Tibial artery (tissue), 4 donors: ENCODE measurements at regions not wholly inside any gene's neighbourhood (a gene's known extent, or its start where the extent isn't known, plus 50 kb on each side); places are given as distances from the start of the nearest gene placed in this dataset.

Experiments
- DNase-seq, 2 donors: peaks; one replicate each; pipeline ENCODE4 v3.0.0-alpha.2; 2019
- H3K27ac ChIP-seq, 2 donors: fragments of 200-600 bp; sonication (generic) in 1 of 2; 1 replicate in 1 of 2; 2 replicates in 1 of 2; pipeline ENCODE4 v1.5.1; 2018 to 2019; ENCODE audit warnings: mild to moderate bottlenecking in 1 of 2
- H3K27me3 ChIP-seq, 2 donors: fragments of 200-600 bp; sonication (generic) in 1 of 2; one replicate each; pipeline versions ENCODE4 v1.5.1 to v1.6.0; 2016 to 2019
- H3K36me3 ChIP-seq, 3 donors: fragments of 200-600 bp; sonication (generic) in 2 of 3; one replicate each; pipeline ENCODE4 v1.5.1; 2016 to 2019; ENCODE audit warnings: mild to moderate bottlenecking in 2 of 3
- H3K4me1 ChIP-seq, 4 donors: fragments of 200-600 bp; sonication (generic) in 2 of 4; 1 replicate in 3 of 4; 2 replicates in 1 of 4; pipeline ENCODE4 v1.5.1; 2016 to 2019
- H3K4me3 ChIP-seq, 2 donors: fragments of 200-600 bp; sonication (generic) in 1 of 2; 1 replicate in 1 of 2; 2 replicates in 1 of 2; pipeline ENCODE4 v1.5.1; 2018 to 2019; ENCODE audit warnings: mild to moderate bottlenecking in 2 of 2
- H3K9me3 ChIP-seq, 3 donors: fragments of 200-600 bp; sonication (generic) in 1 of 3; one replicate each; pipeline ENCODE4 v1.5.1; 2016 to 2019
- intact Hi-C: fragments of 100-400 bp; cut with DNase I; formaldehyde crosslinking; loops from one replicate; pipeline ENCODE4 v1.15.0; 2023; ENCODE audit warnings: low total_unique reads
- TF ChIP-seq, protein P1 (sequence below), 2 experiments: fragments of 200-600 bp in 1 of 2; fragments of 450-650 bp in 1 of 2; IDR thresholded peaks; one replicate each; pipeline ENCODE4 v1.5.1; 2017 to 2019; ENCODE audit warnings: antibody characterized with exemption in 2 of 2, mild to moderate bottlenecking in 1 of 2, moderate library complexity in 1 of 2

DNA sequence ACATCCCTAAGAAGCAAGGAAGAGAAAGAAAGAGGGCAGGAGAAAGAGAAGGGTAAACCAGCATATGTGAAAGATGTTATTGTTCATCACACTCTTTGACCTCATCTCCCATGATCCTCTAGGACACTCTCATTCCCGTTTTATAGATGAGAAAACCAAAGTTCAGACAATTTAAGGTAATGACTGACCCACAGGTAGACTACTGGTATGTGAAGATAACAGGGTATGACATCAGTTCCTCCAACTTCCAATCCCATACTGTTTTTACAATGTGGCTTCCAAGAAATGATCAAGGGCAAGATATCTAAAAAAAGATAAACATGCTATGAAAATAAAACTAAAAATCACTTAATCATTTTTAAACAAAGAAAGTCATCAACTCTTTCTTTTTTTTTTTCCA, 95.2 kb upstream of the TNFSF4 start:
- Histone ChIP-seq H3K9me3 (no peaks in the 10 kb centered on the region), H3K4me3 (no peak overlapping the region), H3K4me1 (no peaks in the 10 kb centered on the region), H3K27ac (no peak overlapping the region), H3K36me3 (no peaks in the 10 kb centered on the region), H3K27me3 (no peaks in the 10 kb centered on the region)
- TF ChIP-seq, protein P1, sequence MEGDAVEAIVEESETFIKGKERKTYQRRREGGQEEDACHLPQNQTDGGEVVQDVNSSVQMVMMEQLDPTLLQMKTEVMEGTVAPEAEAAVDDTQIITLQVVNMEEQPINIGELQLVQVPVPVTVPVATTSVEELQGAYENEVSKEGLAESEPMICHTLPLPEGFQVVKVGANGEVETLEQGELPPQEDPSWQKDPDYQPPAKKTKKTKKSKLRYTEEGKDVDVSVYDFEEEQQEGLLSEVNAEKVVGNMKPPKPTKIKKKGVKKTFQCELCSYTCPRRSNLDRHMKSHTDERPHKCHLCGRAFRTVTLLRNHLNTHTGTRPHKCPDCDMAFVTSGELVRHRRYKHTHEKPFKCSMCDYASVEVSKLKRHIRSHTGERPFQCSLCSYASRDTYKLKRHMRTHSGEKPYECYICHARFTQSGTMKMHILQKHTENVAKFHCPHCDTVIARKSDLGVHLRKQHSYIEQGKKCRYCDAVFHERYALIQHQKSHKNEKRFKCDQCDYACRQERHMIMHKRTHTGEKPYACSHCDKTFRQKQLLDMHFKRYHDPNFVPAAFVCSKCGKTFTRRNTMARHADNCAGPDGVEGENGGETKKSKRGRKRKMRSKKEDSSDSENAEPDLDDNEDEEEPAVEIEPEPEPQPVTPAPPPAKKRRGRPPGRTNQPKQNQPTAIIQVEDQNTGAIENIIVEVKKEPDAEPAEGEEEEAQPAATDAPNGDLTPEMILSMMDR (IDR thresholded peaks at IDR 0.05) = no peak
- DNase-seq = no peak
- intact Hi-C loops = no loop called here

DNA sequence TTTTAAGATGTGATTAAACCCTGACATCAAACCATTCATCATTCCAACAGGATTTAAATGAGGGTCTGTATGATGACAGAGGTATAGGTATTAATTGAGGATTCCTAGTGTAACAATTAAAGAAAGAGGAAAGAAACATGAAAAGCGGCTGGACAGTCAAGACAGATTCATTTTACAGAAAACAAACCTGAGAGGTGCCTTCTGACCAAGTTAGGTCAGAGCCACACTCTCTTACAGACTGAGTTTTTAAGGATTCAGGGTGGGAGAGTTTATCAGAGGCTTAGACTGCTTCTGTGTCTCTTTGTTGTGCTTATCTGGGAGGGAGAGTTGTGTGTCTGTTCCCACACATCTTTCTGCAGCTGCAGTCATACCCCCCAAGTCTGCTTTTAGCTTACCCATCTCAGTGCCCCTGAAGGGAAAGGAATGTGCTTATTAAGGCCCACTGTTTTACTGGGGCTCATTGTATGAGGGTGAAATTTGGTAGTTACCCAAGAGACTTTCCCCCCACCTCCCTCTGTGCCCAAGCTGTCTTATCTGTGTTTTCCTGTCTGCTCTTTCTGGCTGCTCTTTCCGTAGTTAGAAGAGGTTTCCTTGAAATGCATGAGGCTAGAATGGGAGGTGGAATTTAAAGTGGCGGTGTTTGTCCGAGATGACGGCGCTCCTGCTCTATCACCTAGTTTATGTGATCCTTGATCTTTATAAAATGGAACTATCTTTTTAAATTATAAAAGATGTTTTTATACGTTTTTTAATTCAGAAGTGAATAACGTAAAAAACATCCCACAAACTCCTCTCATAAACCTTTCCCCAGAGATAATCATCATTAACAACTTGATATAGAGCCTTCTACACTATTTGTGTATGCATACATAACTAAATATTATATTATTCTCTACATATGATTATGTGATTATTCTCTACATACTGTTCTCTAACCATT, 96.0 kb upstream of the TNFSF4 start:
- H3K4me3 ChIP-seq = no peak overlapping the region
- no peaks in the 10 kb centered on the region for H3K4me1 ChIP-seq
- no peak overlapping the region for H3K27ac ChIP-seq
- no peaks in the 10 kb centered on the region for H3K36me3 ChIP-seq
- no peak for DNase-seq
- intact Hi-C loops = no loop called here
- TF ChIP-seq, protein P1 (IDR thresholded peaks at IDR 0.05) = no peak
- no peaks in the 10 kb centered on the region for H3K27me3 ChIP-seq
- H3K9me3 ChIP-seq = no peaks in the 10 kb centered on the region

DNA sequence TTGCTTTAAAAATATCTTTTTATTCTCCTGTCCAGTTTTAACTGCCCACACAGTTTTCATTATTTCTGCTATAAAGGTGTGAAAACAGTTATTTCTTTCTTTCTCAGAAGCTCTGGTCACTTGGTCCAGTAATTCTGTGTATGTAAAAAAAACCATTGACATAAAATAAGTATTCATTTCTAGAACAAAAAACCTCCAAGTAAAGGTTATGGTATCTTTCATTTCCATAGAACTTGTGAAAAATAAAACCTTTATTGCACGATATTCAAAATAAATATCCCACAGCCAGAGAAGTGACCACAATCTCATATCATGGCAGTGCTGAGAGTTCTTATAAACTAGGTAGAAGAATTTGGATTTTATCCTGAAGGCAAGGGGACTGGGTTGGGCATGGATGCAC, 96.9 kb upstream of the TNFSF4 start:
- Histone ChIP-seq H3K27ac (no peak overlapping the region), H3K27me3 (no peaks in the 10 kb centered on the region), H3K4me1 (no peaks in the 10 kb centered on the region), H3K4me3 (no peak overlapping the region), H3K9me3 (no peaks in the 10 kb centered on the region), H3K36me3 (no peaks in the 10 kb centered on the region)
- intact Hi-C loops = no loop called here
- TF ChIP-seq, protein P1 (IDR thresholded peaks at IDR 0.05) = no peak
- no peak for DNase-seq

DNA sequence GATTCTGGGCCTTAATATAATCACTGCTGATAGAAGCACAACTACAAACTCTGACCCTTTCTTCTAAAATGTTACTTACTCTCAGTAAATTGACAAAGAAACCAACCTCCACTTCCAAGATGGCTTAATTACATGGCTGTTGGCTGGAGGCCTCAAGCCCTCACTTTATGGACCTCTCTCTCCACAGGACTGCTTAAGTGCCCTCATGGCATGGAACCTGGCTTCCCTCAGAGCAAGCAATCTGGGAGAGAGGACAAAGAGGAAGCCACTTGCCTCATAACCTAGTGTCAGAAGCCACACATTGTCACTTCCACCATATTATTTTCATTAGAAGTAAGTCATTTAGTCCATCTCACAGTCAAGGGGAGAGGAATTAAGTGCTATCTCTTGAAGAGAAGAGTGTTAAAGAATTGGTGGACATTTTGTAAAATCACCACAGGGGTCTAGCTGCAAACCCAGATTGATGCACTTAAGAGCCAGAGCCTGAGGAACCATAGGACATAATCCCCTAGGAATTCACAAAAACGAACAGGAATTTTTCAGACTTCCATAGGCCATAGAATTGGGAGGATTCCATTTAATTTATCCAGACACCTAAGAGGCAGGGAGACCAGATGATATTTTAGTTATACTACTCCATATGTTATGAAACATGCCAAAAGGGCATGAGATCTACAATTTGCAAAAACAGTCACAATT, 97.5 kb upstream of the TNFSF4 start:
- Histone ChIP-seq H3K27ac (no peak overlapping the region), H3K9me3 (no peaks in the 10 kb centered on the region), H3K4me1 (no peaks in the 10 kb centered on the region), H3K27me3 (no peaks in the 10 kb centered on the region), H3K36me3 (no peaks in the 10 kb centered on the region), H3K4me3 (no peak overlapping the region)
- intact Hi-C loops = no loop called here
- DNase-seq = no peak
- TF ChIP-seq, protein P1 (IDR thresholded peaks at IDR 0.05) = no peak

DNA sequence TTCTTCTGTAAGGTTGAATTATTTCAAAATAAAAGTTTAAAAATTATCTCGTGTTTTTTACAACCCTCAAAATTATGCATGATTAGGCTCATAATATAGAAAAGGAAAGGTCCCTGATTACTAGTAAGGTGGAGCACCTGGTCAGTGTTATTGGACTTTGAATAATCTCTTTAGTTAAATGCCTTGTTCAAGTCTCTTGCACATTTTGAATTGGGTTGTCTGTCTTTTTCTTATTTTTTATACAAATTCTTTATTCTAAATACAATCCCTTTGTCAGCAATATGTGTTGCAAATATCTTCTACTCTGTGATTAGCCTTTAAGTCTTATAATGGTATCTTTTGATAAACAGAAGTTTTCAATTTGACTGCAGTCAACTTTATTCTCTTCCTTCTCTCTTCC, 100.7 kb upstream of the TNFSF4 start:
- Histone ChIP-seq H3K27me3 (no peaks in the 10 kb centered on the region), H3K36me3 (no peaks in the 10 kb centered on the region), H3K4me3 (no peak overlapping the region), H3K4me1 (no peaks in the 10 kb centered on the region), H3K27ac (no peak overlapping the region), H3K9me3 (no peaks in the 10 kb centered on the region)
- intact Hi-C loops = no loop called here
- DNase-seq = no peak
- TF ChIP-seq, protein P1 (IDR thresholded peaks at IDR 0.05) = no peak
